Gastrocnemius medialis (tissue), 4 donors: ENCODE measurements at regions not wholly inside any gene's neighbourhood (a gene's known extent, or its start where the extent isn't known, plus 50 kb on each side); places are given as distances from the start of the nearest gene placed in this dataset.

Source experiments
- CTCF ChIP-seq, 5 experiments: fragments of 450-650 bp in 3 of 5; fragments of 200-600 bp in 2 of 5; sonication (generic) in 2 of 5; IDR thresholded peaks in 4 of 5; conservative IDR thresholded peaks in 1 of 5; 1 replicate in 4 of 5; 2 replicates in 1 of 5; pipeline ENCODE4 v1.5.1; 2016 to 2019; ENCODE audit warnings: antibody characterized with exemption in 5 of 5, mild to moderate bottlenecking in 3 of 5, moderate library complexity in 3 of 5
- POLR2A ChIP-seq, 2 donors: fragments of 450-650 bp; IDR thresholded peaks; one replicate each; pipeline ENCODE4 v1.6.1; 2017; ENCODE audit warnings: antibody characterized with exemption in 2 of 2, mild to moderate bottlenecking in 2 of 2, moderate library complexity in 2 of 2

GRCh38 chr14:84042992-84043391, 1487.0 kb upstream of the FLRT2 start:
- TF ChIP-seq CTCF (IDR thresholded peaks at IDR 0.05 in 4 of 5, conservative IDR thresholded peaks at IDR 0.05 in 1 of 5) (no peak), POLR2A (IDR thresholded peaks at IDR 0.05) (no peak)
